HG03175 (cell line): ENCODE measurements at regions not wholly inside any gene's neighbourhood (a gene's known extent, or its start where the extent isn't known, plus 50 kb on each side); places are given as distances from the start of the nearest gene placed in this dataset.
"Not testable (repeated sequence)": the region's sequence is repeated elsewhere in the genome, so short reads cannot be mapped to it uniquely, and the experiment has no call there.

ENCODE experiments used
- ATAC-seq: cut with Tn5 transposase; IDR thresholded peaks from one replicate; pipeline ENCODE4 v1.9.1; 2021; ENCODE audit warnings: mild to moderate bottlenecking, moderate library complexity; ENCODE audit not compliant: unreplicated experiment

GRCh38 chr1:60891765-60892164 is 190.6 kb upstream of the NFIA start:
- no peak for ATAC-seq

- ATAC-seq, result no peak
Measured at GRCh38 chr1:60891281-60891680, 191.1 kb upstream of the NFIA start.

GRCh38 chr1:60890664-60891063 is 191.7 kb upstream of the NFIA start:
- ATAC-seq, result no peak

GRCh38 chr1:60889709-60890108 is 192.7 kb upstream of the NFIA start:
- ATAC-seq, result no peak

GRCh38 chr1:60888126-60888525 is 194.2 kb upstream of the NFIA start:
- ATAC-seq, result no peak

DNA sequence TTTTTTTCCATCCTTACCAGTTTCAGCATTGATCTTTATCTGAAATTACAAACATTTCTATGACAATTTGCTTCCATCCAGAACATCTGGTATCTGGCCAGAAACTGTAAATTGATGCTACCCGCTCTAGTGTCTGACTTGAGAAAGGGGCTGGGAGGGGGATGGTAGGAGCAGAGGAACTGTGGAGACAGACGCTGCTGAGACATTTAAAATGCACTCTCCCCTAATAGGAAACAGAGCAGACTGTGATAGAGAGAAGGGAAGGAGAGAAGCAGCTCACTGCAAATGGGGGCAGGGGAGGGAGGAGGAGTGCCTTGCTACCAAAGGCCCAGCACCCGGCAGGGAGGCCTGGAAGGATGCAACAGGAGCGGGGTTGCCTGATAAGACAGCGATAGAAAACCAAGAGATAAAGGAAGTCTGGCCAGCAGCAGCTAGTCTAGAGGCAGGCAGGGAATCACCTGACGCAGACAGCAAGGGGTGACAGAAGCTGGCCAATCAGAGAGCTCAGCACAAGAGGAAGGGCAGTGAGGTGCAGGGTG is 195.5 kb upstream of the NFIA start:
- no peak for ATAC-seq

DNA sequence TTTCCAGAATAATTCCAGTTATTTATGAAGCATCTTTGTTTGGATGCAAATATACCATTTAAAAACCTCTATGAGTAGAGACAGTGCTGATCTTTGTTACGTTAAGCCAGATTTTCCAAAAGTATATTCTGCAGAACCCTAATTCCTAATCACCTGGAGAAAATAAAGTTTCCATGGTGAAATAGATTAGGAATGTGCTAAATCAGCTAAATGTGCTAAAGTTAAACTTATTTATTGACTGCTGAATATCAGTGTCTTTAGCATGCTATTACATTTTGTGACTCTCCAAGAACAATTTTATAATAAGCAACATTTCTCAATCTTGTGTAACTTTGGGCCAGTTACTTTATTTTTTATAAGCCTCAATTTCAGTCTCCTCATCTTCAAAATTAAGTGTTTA is 196.3 kb upstream of the NFIA start:
- no peak for ATAC-seq

DNA sequence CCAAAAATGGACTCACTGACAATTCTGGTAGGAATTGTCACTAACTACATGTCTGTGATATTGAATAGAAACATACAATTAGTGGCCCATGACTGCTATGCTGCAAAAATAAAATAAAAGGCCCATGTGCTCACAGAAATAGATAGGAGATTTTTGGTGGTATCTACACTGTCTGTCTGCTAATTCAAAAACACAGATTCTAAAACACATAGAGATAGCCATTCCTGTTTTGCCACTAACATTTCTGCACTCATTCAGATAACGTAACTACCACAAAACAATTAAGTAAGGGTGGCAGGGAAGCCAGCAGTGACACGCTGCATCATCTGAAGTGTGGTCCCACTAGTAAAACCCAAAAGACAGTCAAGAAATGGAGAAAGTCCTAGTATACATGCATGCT is 202.2 kb upstream of the NFIA start:
- no peak for ATAC-seq

DNA sequence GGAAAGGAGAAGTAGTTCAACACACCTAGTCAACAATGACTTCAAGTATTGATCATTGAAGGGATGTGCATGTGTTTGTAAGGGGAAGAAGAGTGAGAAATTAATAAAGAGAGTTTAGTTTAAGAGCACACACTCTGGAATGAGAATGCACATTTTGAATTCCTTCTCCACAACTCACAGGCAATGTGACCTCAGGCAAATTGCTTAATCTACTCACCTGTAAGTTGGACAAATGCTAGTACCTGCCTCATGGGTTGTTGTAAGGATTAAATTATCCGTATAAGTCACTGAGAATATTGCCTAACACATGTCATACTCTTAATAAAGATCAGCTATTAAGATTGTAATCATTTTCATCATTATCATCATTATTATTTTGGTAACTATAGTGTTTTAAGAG is 204.0 kb upstream of the NFIA start:
- ATAC-seq, result no peak

GRCh38 chr1:60877376-60877775 is 205.0 kb upstream of the NFIA start:
- no peak for ATAC-seq

- no peak for ATAC-seq
Measured at GRCh38 chr1:60876952-60877351, 205.4 kb upstream of the NFIA start.

- ATAC-seq, result no peak
Measured at GRCh38 chr1:60875138-60875537, 207.2 kb upstream of the NFIA start.

- no peak for ATAC-seq
Measured at GRCh38 chr1:60874718-60875117, 207.6 kb upstream of the NFIA start.

DNA sequence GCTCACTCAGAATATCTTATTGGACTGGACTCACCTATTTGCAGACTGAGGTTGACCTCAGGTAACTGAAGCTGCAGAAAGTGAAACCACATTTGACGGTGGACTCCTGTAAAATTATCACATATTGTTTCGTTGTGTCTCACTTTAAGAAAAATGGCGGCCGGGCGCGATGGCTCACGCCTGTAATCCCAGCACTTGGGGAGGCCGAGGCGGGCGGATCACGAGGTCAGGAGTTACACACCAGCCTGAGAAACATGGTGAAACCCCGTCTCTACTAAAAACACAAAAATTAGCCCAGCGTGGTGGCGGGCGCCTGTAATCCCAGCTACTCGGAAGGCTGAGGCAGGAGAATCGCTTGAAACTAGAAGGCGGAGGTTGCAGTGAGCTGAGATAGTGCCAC is 209.0 kb upstream of the NFIA start:
- ATAC-seq, result not testable (repeated sequence)

- no peak for ATAC-seq
Measured at GRCh38 chr1:60872426-60873054, 209.8 kb upstream of the NFIA start.

GRCh38 chr1:60870269-60870865 is 212.0 kb upstream of the NFIA start:
- no peak for ATAC-seq

DNA sequence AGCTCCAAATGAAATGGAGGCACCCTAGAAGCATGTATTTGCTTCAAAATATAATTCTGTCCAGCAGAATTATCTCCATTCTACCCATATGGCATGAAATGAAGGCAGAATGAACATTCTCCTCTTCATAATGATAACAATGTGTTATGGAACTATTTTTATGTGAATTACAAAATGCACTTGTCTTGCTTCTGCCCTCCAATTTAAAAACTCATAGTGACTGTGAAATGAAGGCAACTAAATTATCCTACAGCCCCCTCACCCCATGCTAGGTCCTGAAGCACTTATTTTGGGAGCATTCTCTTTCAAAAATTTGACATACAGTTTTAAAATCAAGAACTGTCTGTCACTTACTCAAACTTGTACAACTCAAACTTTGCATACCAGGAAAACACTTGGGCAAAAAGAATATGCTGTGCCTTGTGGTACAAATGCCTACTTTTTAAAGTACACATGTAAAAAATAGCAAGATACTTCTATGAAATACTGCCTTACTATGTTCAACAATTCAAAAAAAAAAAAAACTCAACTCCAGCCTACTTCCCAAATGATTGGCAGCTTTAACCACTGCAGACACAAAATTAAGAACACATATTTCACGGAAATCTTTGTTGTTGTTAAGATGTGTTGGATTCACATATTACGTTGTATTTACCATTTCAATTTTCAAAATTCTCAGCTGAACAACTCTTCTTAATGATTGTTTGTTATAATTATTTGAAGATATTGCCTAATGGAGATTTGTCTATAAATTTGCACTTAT is 213.3 kb upstream of the NFIA start:
- no peak for ATAC-seq

DNA sequence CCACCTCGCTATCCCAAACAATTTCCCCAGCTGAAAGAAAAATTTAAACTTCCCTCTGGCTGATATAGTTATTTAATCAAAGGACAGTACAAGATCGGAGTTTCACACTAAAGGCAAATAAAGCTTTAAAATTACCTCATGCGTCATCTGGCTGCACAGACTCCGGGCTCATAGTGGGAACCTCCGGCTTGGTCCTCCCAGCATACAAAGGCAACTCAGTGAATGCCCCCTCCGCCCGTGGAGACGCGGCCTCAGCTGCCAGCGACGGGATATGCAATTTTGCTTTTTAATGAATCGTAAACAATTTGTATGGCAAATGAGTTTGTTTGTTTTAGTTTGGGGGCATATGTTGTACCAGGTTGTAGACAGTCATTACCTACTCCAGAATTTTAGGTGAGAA is 214.6 kb upstream of the NFIA start:
- no peak for ATAC-seq

DNA sequence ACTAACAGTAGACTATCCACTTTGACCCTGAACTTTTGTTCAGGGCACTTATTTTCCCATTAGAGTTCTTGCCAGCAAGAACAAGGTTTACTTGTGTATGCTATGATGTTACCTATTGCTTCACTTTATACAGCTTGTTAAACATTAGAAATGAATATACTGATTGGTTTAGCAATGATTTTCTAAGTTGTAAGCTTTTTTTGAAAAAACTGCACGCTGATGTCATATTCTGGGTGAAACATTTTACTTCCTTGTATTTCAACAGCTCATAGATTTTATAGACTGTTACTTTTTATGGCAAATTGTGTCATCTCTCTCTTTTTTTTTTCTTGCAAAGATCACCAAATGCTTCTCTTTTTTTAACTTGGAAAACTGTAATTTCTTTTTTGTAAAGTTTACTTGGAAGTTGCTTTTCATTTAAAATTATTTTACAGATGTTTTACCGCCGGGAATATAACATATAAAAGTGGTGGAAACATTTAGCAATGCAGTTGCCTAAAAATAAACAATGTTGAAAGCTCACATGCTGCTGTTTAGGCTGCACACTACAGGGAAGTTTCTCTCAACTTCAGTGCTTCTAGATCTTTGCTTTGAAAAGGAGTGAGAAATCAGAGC is 215.3 kb upstream of the NFIA start:
- no peak for ATAC-seq

DNA sequence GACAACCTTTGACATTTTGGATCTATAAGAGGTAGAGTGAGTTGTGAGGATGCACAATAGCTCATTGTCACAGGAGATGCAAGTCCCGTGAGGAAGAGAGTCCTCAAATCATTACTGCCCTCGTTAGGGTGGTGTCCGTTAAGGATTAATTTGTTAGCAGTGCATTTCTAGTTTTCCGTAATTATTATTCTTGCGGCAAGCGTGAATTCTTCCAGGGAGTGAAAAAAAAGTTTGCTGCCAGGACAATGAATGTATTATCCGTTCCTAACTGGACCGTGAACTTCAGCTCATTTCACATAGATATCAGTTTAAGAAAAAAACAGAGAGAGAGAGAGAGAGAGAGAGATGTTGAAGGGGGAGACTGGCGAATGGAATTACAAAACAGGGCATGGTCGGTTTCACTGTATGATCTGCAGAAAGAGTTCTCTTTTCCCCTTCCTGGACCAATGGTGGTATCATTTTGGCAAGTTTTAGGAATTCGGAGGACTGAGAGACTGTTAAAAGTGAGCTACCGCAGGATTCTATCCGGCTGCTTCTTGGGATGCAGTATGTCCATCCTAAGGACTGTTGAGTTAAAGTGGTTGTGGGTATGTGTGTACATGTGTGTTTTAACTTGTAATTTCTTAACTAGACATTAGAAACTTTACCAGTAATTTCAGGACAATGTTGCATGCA is 216.0 kb upstream of the NFIA start:
- ATAC-seq, result no peak

DNA sequence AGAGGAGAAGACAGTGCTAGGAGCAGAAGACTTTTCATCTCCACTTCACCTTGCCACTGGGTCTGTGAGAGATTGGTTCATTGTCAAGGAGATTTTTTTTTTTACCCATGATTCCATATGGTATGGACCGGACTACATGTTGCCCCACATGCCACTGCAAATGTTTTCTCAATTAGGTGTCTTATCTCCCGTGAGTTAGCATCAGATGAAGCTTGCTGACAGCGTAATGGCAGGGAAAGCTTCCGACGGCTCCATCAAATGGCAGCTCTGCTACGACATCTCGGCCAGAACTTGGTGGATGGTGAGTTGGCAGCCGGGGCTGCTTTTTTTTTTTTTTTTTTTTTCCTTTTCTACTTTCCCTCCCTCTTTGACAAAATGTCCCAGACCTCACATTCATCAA is 217.2 kb upstream of the NFIA start:
- no peak for ATAC-seq
